Keratinocyte (primary cell): ENCODE measurements at regions not wholly inside any gene's neighbourhood (a gene's known extent, or its start where the extent isn't known, plus 50 kb on each side); places are given as distances from the start of the nearest gene placed in this dataset.

Source experiments
- DNase-seq: peaks from one replicate; pipeline ENCODE4 v3.0.0-alpha.2; 2011; ENCODE audit warnings: low read depth, missing footprints, low spot score
- FAIRE-seq: peaks from 2 replicates; lab custom pipeline; 2011; peaks lifted over from hg19 to GRCh38; lab: Jason Lieb, UNC
- H2AFZ ChIP-seq: 2 replicates; pipeline ENCODE4 v1.6.0; 2012; ENCODE audit warnings: low read length, control low read depth, inconsistent platforms; ENCODE audit not compliant: control insufficient read depth
- H3K27ac ChIP-seq: 2 replicates; pipeline ENCODE4 v1.5.1; 2011; ENCODE audit warnings: low read length; ENCODE audit not compliant: control insufficient read depth, insufficient read depth
- H3K27me3 ChIP-seq: 3 replicates; pipeline ENCODE4 v1.6.0; 2011; ENCODE audit warnings: low read length; ENCODE audit not compliant: control insufficient read depth, insufficient read depth; ENCODE audit errors: extremely low read depth
- H3K36me3 ChIP-seq, 2 experiments: 2 replicates in 1 of 2; 3 replicates in 1 of 2; pipeline ENCODE4 v1.5.1; 2011; ENCODE audit warnings: low read length in 2 of 2, mild to moderate bottlenecking in 1 of 2; ENCODE audit not compliant: control insufficient read depth in 2 of 2, insufficient read depth in 2 of 2; ENCODE audit errors: extremely low read depth in 1 of 2
- H3K4me1 ChIP-seq: 3 replicates; pipeline ENCODE4 v1.5.1; 2011; ENCODE audit warnings: low read length; ENCODE audit not compliant: control insufficient read depth, insufficient read depth; ENCODE audit errors: extremely low read depth
- H3K4me2 ChIP-seq: 3 replicates; pipeline ENCODE4 v1.6.0; 2011; ENCODE audit warnings: low read depth, low read length; ENCODE audit not compliant: control insufficient read depth, insufficient read depth; ENCODE audit errors: extremely low read depth
- H3K4me3 ChIP-seq, 3 experiments: fragments of 200-600 bp in 1 of 3; sonication (generic) in 1 of 3; 2 replicates in 2 of 3; 3 replicates in 1 of 3; pipeline ENCODE4 v1.5.1; 2011 to 2016; ENCODE audit warnings: low read length in 3 of 3, mild to moderate bottlenecking in 3 of 3, control low read depth in 2 of 3, inconsistent platforms in 1 of 3, low read depth in 1 of 3, mixed read lengths in 1 of 3, mixed run types in 1 of 3, moderate library complexity in 1 of 3; ENCODE audit not compliant: control insufficient read depth in 2 of 3, insufficient read depth in 2 of 3; ENCODE audit errors: extremely low read depth in 1 of 3
- H3K79me2 ChIP-seq: 2 replicates; pipeline ENCODE4 v1.6.0; 2012; ENCODE audit warnings: low read length; ENCODE audit not compliant: control insufficient read depth, insufficient read depth
- H3K9ac ChIP-seq: 3 replicates; pipeline ENCODE4 v1.6.0; 2011; ENCODE audit warnings: low read length; ENCODE audit not compliant: control insufficient read depth, insufficient read depth; ENCODE audit errors: extremely low read depth
- H3K9me1 ChIP-seq: 3 replicates; pipeline ENCODE4 v1.6.0; 2011; ENCODE audit warnings: low read length; ENCODE audit not compliant: control insufficient read depth, insufficient read depth; ENCODE audit errors: extremely low read depth
- H3K9me3 ChIP-seq: 2 replicates; pipeline ENCODE4 v1.5.1; 2012; ENCODE audit warnings: low read depth, low read length; ENCODE audit not compliant: control insufficient read depth
- H4K20me1 ChIP-seq: 3 replicates; pipeline ENCODE4 v1.6.0; 2011; ENCODE audit warnings: low read length; ENCODE audit not compliant: control insufficient read depth, insufficient read depth; ENCODE audit errors: extremely low read depth
- CTCF ChIP-seq, 3 experiments: IDR thresholded peaks in 1 of 3; conservative IDR thresholded peaks in 1 of 3; optimal IDR thresholded peaks in 1 of 3; 2 replicates in 2 of 3; 3 replicates in 1 of 3; pipeline versions ENCODE3 to v1.5.1; 2011; ENCODE audit warnings: low read length in 3 of 3, mild to moderate bottlenecking in 3 of 3, moderate library complexity in 2 of 3, control low read depth in 1 of 3, inconsistent platforms in 1 of 3; ENCODE audit not compliant: insufficient read depth in 2 of 3; ENCODE audit errors: extremely low read depth in 1 of 3
- EZH2 ChIP-seq: IDR thresholded peaks from one replicate; pipeline ENCODE4 v1.6.1; 2012; ENCODE audit warnings: inconsistent platforms, mild to moderate bottlenecking, low read length, moderate library complexity
- dilution Hi-C: fragments of 300-500 bp; cut with MboI; formaldehyde crosslinking; loops from one replicate; pipeline ENCODE4 v1.7.0; 2020; ENCODE audit warnings: low sequenced_read_pairs; ENCODE audit not compliant: extremely low pct_ligation_motif_present

DNA sequence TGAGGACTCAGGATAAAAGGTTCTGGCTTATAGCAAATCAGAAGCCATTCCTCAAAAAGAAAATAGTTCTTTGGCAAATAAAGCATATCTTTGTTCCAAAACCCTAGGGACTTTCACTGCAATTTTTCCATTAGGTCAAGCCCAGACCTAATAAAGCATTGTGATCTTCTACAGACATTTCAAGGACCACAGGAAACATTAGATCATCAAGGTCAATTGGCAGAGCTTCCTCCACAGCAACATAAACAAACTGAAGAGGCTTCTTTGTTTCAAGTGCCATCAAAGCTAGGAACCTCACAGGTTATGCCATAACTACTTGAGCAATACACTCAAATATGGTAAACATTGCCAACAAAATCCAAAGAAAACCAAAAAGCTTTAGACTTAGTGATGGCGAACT, 144.9 kb downstream of the ANXA5 start:
- no peaks in the 10 kb centered on the region for H3K79me2 ChIP-seq
- H3K9me3 ChIP-seq, result no peaks in the 10 kb centered on the region
- H3K4me2 ChIP-seq, result no peak overlapping the region
- no peaks in the 10 kb centered on the region for H4K20me1 ChIP-seq
- no peaks in the 10 kb centered on the region for H3K36me3 ChIP-seq
- H3K4me3 ChIP-seq, result no peak overlapping the region
- H3K4me1 ChIP-seq, result no peaks in the 10 kb centered on the region
- no peaks in the 10 kb centered on the region for H3K9me1 ChIP-seq
- TF ChIP-seq CTCF (optimal IDR thresholded peaks at IDR 0.05 in 1 of 3, IDR thresholded peaks at IDR 0.05 in 1 of 3, conservative IDR thresholded peaks at IDR 0.05 in 1 of 3; ENCODE audit: extremely low read depth in 1 of 3, insufficient read depth in 2 of 3, low read length in 3 of 3), result no peak
- dilution Hi-C loops, result no loop called here
- H3K9ac ChIP-seq, result no peak overlapping the region
- no peak overlapping the region for H2AFZ ChIP-seq
- no peaks in the 10 kb centered on the region for H3K27me3 ChIP-seq
- H3K27ac ChIP-seq, result no peak overlapping the region
- FAIRE-seq (no peak), DNase-seq (no peak)

GRCh38 chr4:121551271-121551670, 145.5 kb downstream of the ANXA5 start:
- dilution Hi-C loops, result no loop called here

More at GRCh38 chr4:121551271-121551670, 145.5 kb downstream of the ANXA5 start:
- TF ChIP-seq EZH2, result no peak
- no peak for TF ChIP-seq CTCF (optimal IDR thresholded peaks at IDR 0.05 in 1 of 3, IDR thresholded peaks at IDR 0.05 in 1 of 3, conservative IDR thresholded peaks at IDR 0.05 in 1 of 3; ENCODE audit: extremely low read depth in 1 of 3, insufficient read depth in 2 of 3, low read length in 3 of 3)
- DNase-seq (no peak), FAIRE-seq (no peak)
- H3K4me2 ChIP-seq, result no peak overlapping the region
- no peak overlapping the region for H3K4me3 ChIP-seq
- H3K36me3 ChIP-seq, result no peaks in the 10 kb centered on the region
- H4K20me1 ChIP-seq, result no peaks in the 10 kb centered on the region
- H3K9me1 ChIP-seq, result no peaks in the 10 kb centered on the region
- no peaks in the 10 kb centered on the region for H3K9me3 ChIP-seq
- H3K27ac ChIP-seq, result no peak overlapping the region
- no peaks in the 10 kb centered on the region for H3K4me1 ChIP-seq
- H3K27me3 ChIP-seq, result no peaks in the 10 kb centered on the region
- H3K9ac ChIP-seq, result no peak overlapping the region
- H3K79me2 ChIP-seq, result no peaks in the 10 kb centered on the region
- H2AFZ ChIP-seq, result no peak overlapping the region
